K562 (cell line): ENCODE measurements at regions not wholly inside any gene's neighbourhood (a gene's known extent, or its start where the extent isn't known, plus 50 kb on each side); places are given as distances from the start of the nearest gene placed in this dataset.

ENCODE experiments used
- ATAC-seq: fragments of 200-7000 bp; cut with Tn5 transposase; 3 replicates; pipeline ENCODE4 v1.9.1; 2020; ENCODE audit warnings: moderate library complexity
- BruUV-seq: library from RNA; stranded (reverse); fragments of 400-500 nt; replicated peaks from 2 replicates; lab custom pipeline; 2021; lab: Mats Ljungman, UMichigan
- CTCF ChIA-PET: fragments of 300-600 bp; formaldehyde crosslinking; extraction: SDS; loops from one replicate; lab custom pipeline; 2021; ENCODE audit warnings: low intra/inter-chr PET ratio; lab: Yijun Ruan, JAX
- POLR2A ChIA-PET: fragments of 300-600, 350-650 bp; sonication (Branson Sonifier 250); formaldehyde crosslinking; extraction: SDS; loops from one replicate; lab custom pipeline; 2021; ENCODE audit warnings: antibody characterized with exemption, inconsistent platforms; lab: Yijun Ruan, JAX
- DNase-seq, 4 experiments: peaks; one replicate each; pipeline versions ENCODE4 v3.0.0 to v3.0.0-alpha.2; 2011 to 2018; ENCODE audit warnings: low spot score in 3 of 4, mixed read lengths in 3 of 4; ENCODE audit errors: extremely low read depth in 1 of 4
- FAIRE-seq: peaks from 2 replicates; lab custom pipeline; 2011; peaks lifted over from hg19 to GRCh38; lab: Jason Lieb, UNC
- H2AFZ ChIP-seq: 2 replicates; pipeline ENCODE4 v1.6.0; 2011; ENCODE audit warnings: low read depth, low read length, control low read depth, inconsistent platforms
- H3K27ac ChIP-seq: fragments of 200-600 bp; 3 replicates; pipeline ENCODE4 v1.8.0; 2011; ENCODE audit warnings: low read depth, mild to moderate bottlenecking, control low read depth, inconsistent platforms, low read length, moderate library complexity, mixed read lengths; ENCODE audit errors: extremely low read depth
- H3K27me3 ChIP-seq, 2 experiments: fragments of 300-600 bp in 1 of 2; 2 replicates in 1 of 2; 3 replicates in 1 of 2; pipeline versions ENCODE4 v1.6.0 to v1.8.0; 2011; ENCODE audit warnings: inconsistent platforms in 2 of 2, low read length in 2 of 2, mild to moderate bottlenecking in 1 of 2, mixed read lengths in 1 of 2, moderate library complexity in 1 of 2; ENCODE audit not compliant: control insufficient read depth in 2 of 2, insufficient read depth in 2 of 2
- H3K36me3 ChIP-seq: fragments of 300-600 bp; 3 replicates; pipeline ENCODE4 v1.8.0; 2011; ENCODE audit warnings: mild to moderate bottlenecking, low read length, inconsistent platforms; ENCODE audit not compliant: control insufficient read depth, insufficient read depth
- H3K4me1 ChIP-seq, 2 experiments: fragments of 200-600 bp in 1 of 2; replicated peaks in 1 of 2; 2 replicates in 1 of 2; 3 replicates in 1 of 2; pipeline versions ENCODE4 v1.5.1 to v1.8.0; 2011; ENCODE audit warnings: inconsistent platforms in 2 of 2, low read length in 2 of 2, mild to moderate bottlenecking in 1 of 2, mixed read lengths in 1 of 2, moderate library complexity in 1 of 2; ENCODE audit not compliant: control insufficient read depth in 2 of 2, insufficient read depth in 2 of 2
- H3K4me2 ChIP-seq: 2 replicates; pipeline ENCODE4 v1.6.1; 2011; ENCODE audit warnings: low read length, control low read depth, inconsistent platforms, mixed read lengths; ENCODE audit not compliant: insufficient read depth
- H3K4me3 ChIP-seq: fragments of 200-600 bp; sonication (generic), shearing (Covaris generic); 2 replicates; pipeline ENCODE4 v1.5.1; 2016; ENCODE audit warnings: control low read depth, inconsistent platforms
- H3K79me2 ChIP-seq: fragments of 200-600 bp; 3 replicates; pipeline ENCODE4 v1.8.0; 2011; ENCODE audit warnings: low read length, inconsistent platforms; ENCODE audit not compliant: control insufficient read depth, insufficient read depth
- H3K9ac ChIP-seq, 2 experiments: 2 replicates each; pipeline versions ENCODE4 v1.6.0 to v1.6.1; 2011; ENCODE audit warnings: low read depth in 2 of 2, low read length in 2 of 2, control low read depth in 1 of 2, inconsistent platforms in 1 of 2, mild to moderate bottlenecking in 1 of 2, mixed read lengths in 1 of 2; ENCODE audit not compliant: insufficient read depth in 1 of 2
- H3K9me1 ChIP-seq: one replicate; pipeline ENCODE4 v1.6.0; 2011; ENCODE audit warnings: inconsistent platforms, mild to moderate bottlenecking, low read length, moderate library complexity; ENCODE audit not compliant: control insufficient read depth, insufficient read depth
- H3K9me3 ChIP-seq: replicated peaks from 2 replicates; pipeline ENCODE4 v1.5.1; 2011; ENCODE audit warnings: low read depth, low read length, inconsistent platforms; ENCODE audit not compliant: control insufficient read depth, insufficient read depth
- H4K20me1 ChIP-seq: replicated peaks from 2 replicates; pipeline ENCODE4 v1.6.1; 2011; ENCODE audit warnings: low read length, inconsistent platforms, mixed read lengths; ENCODE audit not compliant: control insufficient read depth, insufficient read depth
- POLR2A ChIP-seq: fragments of 450-650 bp; conservative IDR thresholded peaks from 2 replicates; pipeline ENCODE4 v1.6.1; 2016
- PURB ChIP-seq: sonication (generic); formaldehyde crosslinking; IDR thresholded peaks from 2 replicates; pipeline ENCODE4 v1.9.0; 2021; ENCODE audit warnings: low read depth, mild to moderate bottlenecking, missing genetic modification reagents
- SMARCA5 ChIP-seq: fragments of 450-650 bp; IDR thresholded peaks from 2 replicates; pipeline ENCODE4 v1.6.1; 2016
- ZNF384 ChIP-seq: IDR thresholded peaks from 2 replicates; pipeline ENCODE4 v1.6.1; 2012; ENCODE audit warnings: low read depth, low read length, improper control_type of control experiment
- ZNF75A ChIP-seq: fragments of 450-650 bp; formaldehyde crosslinking; IDR thresholded peaks from 2 replicates; pipeline ENCODE4 v1.4.0; 2020; ENCODE audit warnings: mild to moderate bottlenecking
- WGBS: fragments of 100-300 bp; shearing (Covaris generic); methylation state at CpG from one replicate; pipeline ENCODE4 v1.1.6; 2016; ENCODE audit warnings: low coverage, mixed read lengths; ENCODE audit not compliant: insufficient coverage; ENCODE audit errors: missing lambda C conversion rate; 5-methylcytosine and 5-hydroxymethylcytosine counted together
- in situ Hi-C: fragments of 300-500 bp; cut with MboI; formaldehyde crosslinking; loops from 4 replicates; pipeline ENCODE4 v1.15.0; 2018; ENCODE audit warnings: inconsistent platforms, mixed read lengths
- intact Hi-C: fragments of 100-400 bp; cut with micrococcal nuclease; formaldehyde crosslinking; loops from 2 replicates; pipeline ENCODE4 v1.14.2; 2022
- TF ChIP-seq, protein P1 (sequence below): fragments of 450-650 bp; formaldehyde crosslinking; IDR thresholded peaks from 2 replicates; pipeline ENCODE4 v1.4.0; 2020; ENCODE audit warnings: mild to moderate bottlenecking, moderate library complexity
- TF ChIP-seq, protein P2 (sequence below), 3 experiments: fragments of 200-800 bp in 1 of 3; fragments of 250-450 bp in 1 of 3; fragments of 450-650 bp in 1 of 3; sonication (Bioruptor Pico) in 1 of 3; sonication (Bioruptor generic) in 1 of 3; formaldehyde crosslinking in 1 of 3; IDR thresholded peaks; 2 replicates each; pipeline versions ENCODE4 v1.6.1 to v1.8.0; 2016 to 2022; ENCODE audit warnings: mild to moderate bottlenecking in 2 of 3, missing genetic modification characterization in 2 of 3, missing compliant biosample characterization in 1 of 3, moderate library complexity in 1 of 3
- TF ChIP-seq, protein P3 (sequence below): fragments of 250-450 bp; sonication (Bioruptor Pico); IDR thresholded peaks from 2 replicates; pipeline ENCODE4 v1.5.0; 2020; ENCODE audit warnings: mild to moderate bottlenecking, borderline replicate concordance
- TF ChIP-seq, protein P4 (sequence below): fragments of 450-650 bp; IDR thresholded peaks from 2 replicates; pipeline ENCODE4 v1.6.1; 2017; ENCODE audit warnings: antibody characterized with exemption, mild to moderate bottlenecking

DNA sequence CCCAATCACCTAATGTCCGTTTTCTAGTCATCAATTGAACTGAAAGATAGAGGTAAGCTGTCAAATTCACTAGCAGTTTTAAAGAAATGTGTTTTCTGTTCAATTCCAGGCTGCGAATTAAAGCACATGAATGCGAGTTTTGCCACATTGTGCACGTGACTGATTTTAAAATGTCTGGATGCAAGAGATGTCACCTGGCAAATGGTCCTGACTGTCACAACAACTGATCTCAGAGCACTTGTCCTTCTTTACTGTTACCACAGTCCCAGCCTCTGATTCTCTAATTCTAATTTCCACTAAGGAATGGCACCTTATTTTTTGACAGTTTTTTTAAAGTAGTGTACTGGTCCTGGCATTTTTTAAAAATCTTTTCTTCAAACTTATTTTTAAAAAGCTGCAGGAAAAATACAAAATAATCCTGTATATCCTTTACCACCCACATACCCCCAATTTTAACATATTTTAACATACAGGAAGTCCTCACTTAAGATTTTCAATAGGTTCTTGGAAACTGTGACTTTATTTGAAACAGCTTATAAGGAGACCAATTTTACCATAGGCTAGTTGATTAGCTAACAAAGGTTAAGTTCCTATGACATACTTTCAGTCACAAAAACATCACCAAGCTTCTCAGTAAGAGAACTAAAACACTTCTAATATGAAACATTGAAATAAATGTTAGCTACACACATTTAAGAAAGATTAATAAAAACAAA, 1364.3 kb downstream of the EFNA5 start (continued):
- TF ChIP-seq, protein P1, sequence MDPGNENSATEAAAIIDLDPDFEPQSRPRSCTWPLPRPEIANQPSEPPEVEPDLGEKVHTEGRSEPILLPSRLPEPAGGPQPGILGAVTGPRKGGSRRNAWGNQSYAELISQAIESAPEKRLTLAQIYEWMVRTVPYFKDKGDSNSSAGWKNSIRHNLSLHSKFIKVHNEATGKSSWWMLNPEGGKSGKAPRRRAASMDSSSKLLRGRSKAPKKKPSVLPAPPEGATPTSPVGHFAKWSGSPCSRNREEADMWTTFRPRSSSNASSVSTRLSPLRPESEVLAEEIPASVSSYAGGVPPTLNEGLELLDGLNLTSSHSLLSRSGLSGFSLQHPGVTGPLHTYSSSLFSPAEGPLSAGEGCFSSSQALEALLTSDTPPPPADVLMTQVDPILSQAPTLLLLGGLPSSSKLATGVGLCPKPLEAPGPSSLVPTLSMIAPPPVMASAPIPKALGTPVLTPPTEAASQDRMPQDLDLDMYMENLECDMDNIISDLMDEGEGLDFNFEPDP: no peak
- TF ChIP-seq, protein P2, sequence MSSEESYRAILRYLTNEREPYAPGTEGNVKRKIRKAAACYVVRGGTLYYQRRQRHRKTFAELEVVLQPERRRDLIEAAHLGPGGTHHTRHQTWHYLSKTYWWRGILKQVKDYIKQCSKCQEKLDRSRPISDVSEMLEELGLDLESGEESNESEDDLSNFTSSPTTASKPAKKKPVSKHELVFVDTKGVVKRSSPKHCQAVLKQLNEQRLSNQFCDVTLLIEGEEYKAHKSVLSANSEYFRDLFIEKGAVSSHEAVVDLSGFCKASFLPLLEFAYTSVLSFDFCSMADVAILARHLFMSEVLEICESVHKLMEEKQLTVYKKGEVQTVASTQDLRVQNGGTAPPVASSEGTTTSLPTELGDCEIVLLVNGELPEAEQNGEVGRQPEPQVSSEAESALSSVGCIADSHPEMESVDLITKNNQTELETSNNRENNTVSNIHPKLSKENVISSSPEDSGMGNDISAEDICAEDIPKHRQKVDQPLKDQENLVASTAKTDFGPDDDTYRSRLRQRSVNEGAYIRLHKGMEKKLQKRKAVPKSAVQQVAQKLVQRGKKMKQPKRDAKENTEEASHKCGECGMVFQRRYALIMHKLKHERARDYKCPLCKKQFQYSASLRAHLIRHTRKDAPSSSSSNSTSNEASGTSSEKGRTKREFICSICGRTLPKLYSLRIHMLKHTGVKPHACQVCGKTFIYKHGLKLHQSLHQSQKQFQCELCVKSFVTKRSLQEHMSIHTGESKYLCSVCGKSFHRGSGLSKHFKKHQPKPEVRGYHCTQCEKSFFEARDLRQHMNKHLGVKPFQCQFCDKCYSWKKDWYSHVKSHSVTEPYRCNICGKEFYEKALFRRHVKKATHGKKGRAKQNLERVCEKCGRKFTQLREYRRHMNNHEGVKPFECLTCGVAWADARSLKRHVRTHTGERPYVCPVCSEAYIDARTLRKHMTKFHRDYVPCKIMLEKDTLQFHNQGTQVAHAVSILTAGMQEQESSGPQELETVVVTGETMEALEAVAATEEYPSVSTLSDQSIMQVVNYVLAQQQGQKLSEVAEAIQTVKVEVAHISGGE (CRISPR knock-in tag; IDR thresholded peaks at IDR 0.05): no peak
- no peak for TF ChIP-seq SMARCA5
- TF ChIP-seq, all 486 proteins: peak for 0

DNA sequence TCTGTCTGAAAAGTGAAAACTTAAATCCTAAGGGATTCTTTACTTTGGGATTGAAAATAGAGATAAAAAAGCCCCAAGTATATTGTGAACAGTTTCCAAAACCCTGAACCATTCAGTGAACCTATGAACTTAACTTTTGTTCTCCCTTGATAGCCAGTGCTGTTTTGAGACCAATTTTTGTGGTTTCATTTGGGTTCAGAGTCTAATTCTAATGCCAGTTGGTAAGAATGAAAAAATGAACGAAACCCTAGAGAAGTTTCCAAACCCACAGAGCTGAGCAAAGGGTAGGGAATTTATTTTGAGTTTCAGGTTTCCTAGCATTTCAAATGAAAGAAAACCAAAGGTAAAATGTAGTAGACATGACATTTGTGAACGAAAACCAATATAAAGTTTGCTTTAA, 1366.8 kb downstream of the EFNA5 start:
- Histone ChIP-seq H4K20me1 (no peaks in the 10 kb centered on the region), H3K27ac (no peak overlapping the region), H3K9me3 (no peaks in the 10 kb centered on the region; the same call in 1 of the 2 replicates), H3K9me1 (no peaks in the 10 kb centered on the region), H3K4me2 (no peak overlapping the region), H3K4me3 (no peak overlapping the region), H3K79me2 (no peaks in the 10 kb centered on the region), H3K27me3 (no peaks in the 10 kb centered on the region), H3K36me3 (no peaks in the 10 kb centered on the region)
- DNase-seq: no peak
- CTCF ChIA-PET: no interaction called here
- no peak for ATAC-seq
- no peak for FAIRE-seq
- no TSS peak for BruUV-seq
- TF ChIP-seq ZNF384: no peak
- no peak for TF ChIP-seq POLR2A
- TF ChIP-seq, protein P3, sequence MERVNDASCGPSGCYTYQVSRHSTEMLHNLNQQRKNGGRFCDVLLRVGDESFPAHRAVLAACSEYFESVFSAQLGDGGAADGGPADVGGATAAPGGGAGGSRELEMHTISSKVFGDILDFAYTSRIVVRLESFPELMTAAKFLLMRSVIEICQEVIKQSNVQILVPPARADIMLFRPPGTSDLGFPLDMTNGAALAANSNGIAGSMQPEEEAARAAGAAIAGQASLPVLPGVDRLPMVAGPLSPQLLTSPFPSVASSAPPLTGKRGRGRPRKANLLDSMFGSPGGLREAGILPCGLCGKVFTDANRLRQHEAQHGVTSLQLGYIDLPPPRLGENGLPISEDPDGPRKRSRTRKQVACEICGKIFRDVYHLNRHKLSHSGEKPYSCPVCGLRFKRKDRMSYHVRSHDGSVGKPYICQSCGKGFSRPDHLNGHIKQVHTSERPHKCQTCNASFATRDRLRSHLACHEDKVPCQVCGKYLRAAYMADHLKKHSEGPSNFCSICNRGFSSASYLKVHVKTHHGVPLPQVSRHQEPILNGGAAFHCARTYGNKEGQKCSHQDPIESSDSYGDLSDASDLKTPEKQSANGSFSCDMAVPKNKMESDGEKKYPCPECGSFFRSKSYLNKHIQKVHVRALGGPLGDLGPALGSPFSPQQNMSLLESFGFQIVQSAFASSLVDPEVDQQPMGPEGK (CRISPR knock-in tag): no peak
- no peak for TF ChIP-seq ZNF75A (CRISPR knock-in tag)
- TF ChIP-seq, protein P4, sequence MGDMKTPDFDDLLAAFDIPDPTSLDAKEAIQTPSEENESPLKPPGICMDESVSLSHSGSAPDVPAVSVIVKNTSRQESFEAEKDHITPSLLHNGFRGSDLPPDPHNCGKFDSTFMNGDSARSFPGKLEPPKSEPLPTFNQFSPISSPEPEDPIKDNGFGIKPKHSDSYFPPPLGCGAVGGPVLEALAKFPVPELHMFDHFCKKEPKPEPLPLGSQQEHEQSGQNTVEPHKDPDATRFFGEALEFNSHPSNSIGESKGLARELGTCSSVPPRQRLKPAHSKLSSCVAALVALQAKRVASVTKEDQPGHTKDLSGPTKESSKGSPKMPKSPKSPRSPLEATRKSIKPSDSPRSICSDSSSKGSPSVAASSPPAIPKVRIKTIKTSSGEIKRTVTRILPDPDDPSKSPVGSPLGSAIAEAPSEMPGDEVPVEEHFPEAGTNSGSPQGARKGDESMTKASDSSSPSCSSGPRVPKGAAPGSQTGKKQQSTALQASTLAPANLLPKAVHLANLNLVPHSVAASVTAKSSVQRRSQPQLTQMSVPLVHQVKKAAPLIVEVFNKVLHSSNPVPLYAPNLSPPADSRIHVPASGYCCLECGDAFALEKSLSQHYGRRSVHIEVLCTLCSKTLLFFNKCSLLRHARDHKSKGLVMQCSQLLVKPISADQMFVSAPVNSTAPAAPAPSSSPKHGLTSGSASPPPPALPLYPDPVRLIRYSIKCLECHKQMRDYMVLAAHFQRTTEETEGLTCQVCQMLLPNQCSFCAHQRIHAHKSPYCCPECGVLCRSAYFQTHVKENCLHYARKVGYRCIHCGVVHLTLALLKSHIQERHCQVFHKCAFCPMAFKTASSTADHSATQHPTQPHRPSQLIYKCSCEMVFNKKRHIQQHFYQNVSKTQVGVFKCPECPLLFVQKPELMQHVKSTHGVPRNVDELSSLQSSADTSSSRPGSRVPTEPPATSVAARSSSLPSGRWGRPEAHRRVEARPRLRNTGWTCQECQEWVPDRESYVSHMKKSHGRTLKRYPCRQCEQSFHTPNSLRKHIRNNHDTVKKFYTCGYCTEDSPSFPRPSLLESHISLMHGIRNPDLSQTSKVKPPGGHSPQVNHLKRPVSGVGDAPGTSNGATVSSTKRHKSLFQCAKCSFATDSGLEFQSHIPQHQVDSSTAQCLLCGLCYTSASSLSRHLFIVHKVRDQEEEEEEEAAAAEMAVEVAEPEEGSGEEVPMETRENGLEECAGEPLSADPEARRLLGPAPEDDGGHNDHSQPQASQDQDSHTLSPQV: no peak
- TF ChIP-seq PURB (CRISPR knock-in tag): no peak
- TF ChIP-seq, all 486 proteins: peak for 0
- POLR2A ChIA-PET: no interaction called here
- WGBS: 5% methylated on average over 2 of the region's 2 CpGs
- H3K4me1 ChIP-seq: no peaks in the 10 kb centered on the region
- in situ Hi-C loops (no loop called here), intact Hi-C loops (no loop called here)
- H3K9ac ChIP-seq: no peak overlapping the region
- H2AFZ ChIP-seq: no peak overlapping the region
